Panc1 (cell line): ENCODE measurements at regions not wholly inside any gene's neighbourhood (a gene's known extent, or its start where the extent isn't known, plus 50 kb on each side); places are given as distances from the start of the nearest gene placed in this dataset.

Experiments used
- ATAC-seq: fragments of 200-7000 bp; cut with Tn5 transposase; 2 replicates; pipeline ENCODE4 v1.9.1; 2020; ENCODE audit warnings: mild to moderate bottlenecking, moderate library complexity
- BruUV-seq: library from RNA; stranded (reverse); fragments of 400-500 nt; replicated peaks from 2 replicates; lab custom pipeline; 2021; lab: Mats Ljungman, UMichigan
- CTCF ChIA-PET: fragments of 300-600 bp; sonication (Branson Sonifier 250); formaldehyde crosslinking; loops from one replicate; lab custom pipeline; 2022; ENCODE audit warnings: antibody characterized with exemption; lab: Charles Lee
- POLR2A ChIA-PET: fragments of 300-600 bp; sonication (Branson Sonifier 250); formaldehyde crosslinking; loops from one replicate; lab custom pipeline; 2022; ENCODE audit warnings: antibody characterized with exemption; lab: Charles Lee
- DNase-seq: peaks from one replicate; pipeline ENCODE4 v3.0.0-alpha.2; 2010; ENCODE audit warnings: low read depth, low spot score
- H3K27ac ChIP-seq: 2 replicates; pipeline ENCODE4 v1.5.1; 2011; ENCODE audit warnings: mild to moderate bottlenecking, low read length, inconsistent platforms
- H3K27me3 ChIP-seq: fragments of 200-500 bp; sonication (Bioruptor generic); 2 replicates; pipeline ENCODE4 v1.6.0; 2014; ENCODE audit warnings: low read length, inconsistent platforms; ENCODE audit not compliant: control insufficient read depth, insufficient read depth
- H3K36me3 ChIP-seq: fragments of 200-500 bp; sonication (Bioruptor generic); 2 replicates; pipeline ENCODE4 v1.5.1; 2014; ENCODE audit warnings: inconsistent platforms, mild to moderate bottlenecking, low read length, moderate library complexity; ENCODE audit not compliant: control insufficient read depth, insufficient read depth
- H3K4me1 ChIP-seq: 2 replicates; pipeline ENCODE4 v1.5.1; 2011; ENCODE audit warnings: inconsistent platforms, mild to moderate bottlenecking, low read length, moderate library complexity; ENCODE audit not compliant: control insufficient read depth, insufficient read depth
- H3K4me3 ChIP-seq, 2 experiments: 2 replicates each; pipeline ENCODE4 v1.5.1; 2011 to 2012; ENCODE audit warnings: low read depth in 2 of 2, low read length in 2 of 2, mild to moderate bottlenecking in 2 of 2, inconsistent platforms in 1 of 2, moderate library complexity in 1 of 2
- H3K9me3 ChIP-seq: fragments of 200-500 bp; sonication (Bioruptor generic); 2 replicates; pipeline ENCODE4 v1.5.1; 2014; ENCODE audit warnings: low read depth, mild to moderate bottlenecking, inconsistent platforms, low read length, moderate library complexity; ENCODE audit not compliant: control insufficient read depth, insufficient read depth
- POLR2AphosphoS5 ChIP-seq: IDR thresholded peaks from 2 replicates; pipeline ENCODE4 v1.6.1; 2012; ENCODE audit warnings: mild to moderate bottlenecking, low read depth, low read length, moderate library complexity
- SIN3A ChIP-seq: IDR thresholded peaks from 2 replicates; pipeline ENCODE4 v1.6.1; 2012; ENCODE audit warnings: low read depth, mild to moderate bottlenecking, low read length, moderate library complexity, borderline replicate concordance; ENCODE audit not compliant: insufficient read depth
- TCF7L2 ChIP-seq: IDR thresholded peaks from 2 replicates; pipeline ENCODE4 v1.6.1; 2011; ENCODE audit warnings: mild to moderate bottlenecking, low read depth, low read length, inconsistent platforms
- in situ Hi-C: cut with HindIII; loops from 2 replicates; pipeline ENCODE4 v1.10.0; 2016; ENCODE audit warnings: low sequenced_read_pairs, low pct_unique_long_range_greater_than_20kb
- intact Hi-C: fragments of 100-400 bp; cut with micrococcal nuclease; formaldehyde crosslinking; loops from one replicate; pipeline ENCODE4 v1.10.0; 2022; ENCODE audit not compliant: unreplicated experiment
- TF ChIP-seq, protein P1 (sequence below): fragments of 450-650 bp; IDR thresholded peaks from 2 replicates; pipeline ENCODE4 v1.5.1; 2017; ENCODE audit warnings: mild to moderate bottlenecking
- TF ChIP-seq, protein P2 (sequence below), 2 experiments: IDR thresholded peaks; 2 replicates each; pipeline ENCODE4 v1.6.1; 2011 to 2012; ENCODE audit warnings: low read depth in 2 of 2, control low read depth in 1 of 2, low read length in 1 of 2, mild to moderate bottlenecking in 1 of 2, moderate library complexity in 1 of 2; ENCODE audit not compliant: insufficient read depth in 1 of 2

GRCh38 chrX:20585782-20586181 lies 319.1 kb upstream of the RPS6KA3 start:
- TF ChIP-seq POLR2AphosphoS5: no peak
- no peak for TF ChIP-seq SIN3A
- TF ChIP-seq, protein P1, sequence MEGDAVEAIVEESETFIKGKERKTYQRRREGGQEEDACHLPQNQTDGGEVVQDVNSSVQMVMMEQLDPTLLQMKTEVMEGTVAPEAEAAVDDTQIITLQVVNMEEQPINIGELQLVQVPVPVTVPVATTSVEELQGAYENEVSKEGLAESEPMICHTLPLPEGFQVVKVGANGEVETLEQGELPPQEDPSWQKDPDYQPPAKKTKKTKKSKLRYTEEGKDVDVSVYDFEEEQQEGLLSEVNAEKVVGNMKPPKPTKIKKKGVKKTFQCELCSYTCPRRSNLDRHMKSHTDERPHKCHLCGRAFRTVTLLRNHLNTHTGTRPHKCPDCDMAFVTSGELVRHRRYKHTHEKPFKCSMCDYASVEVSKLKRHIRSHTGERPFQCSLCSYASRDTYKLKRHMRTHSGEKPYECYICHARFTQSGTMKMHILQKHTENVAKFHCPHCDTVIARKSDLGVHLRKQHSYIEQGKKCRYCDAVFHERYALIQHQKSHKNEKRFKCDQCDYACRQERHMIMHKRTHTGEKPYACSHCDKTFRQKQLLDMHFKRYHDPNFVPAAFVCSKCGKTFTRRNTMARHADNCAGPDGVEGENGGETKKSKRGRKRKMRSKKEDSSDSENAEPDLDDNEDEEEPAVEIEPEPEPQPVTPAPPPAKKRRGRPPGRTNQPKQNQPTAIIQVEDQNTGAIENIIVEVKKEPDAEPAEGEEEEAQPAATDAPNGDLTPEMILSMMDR: no peak
- no peak for TF ChIP-seq TCF7L2
- TF ChIP-seq, protein P2, sequence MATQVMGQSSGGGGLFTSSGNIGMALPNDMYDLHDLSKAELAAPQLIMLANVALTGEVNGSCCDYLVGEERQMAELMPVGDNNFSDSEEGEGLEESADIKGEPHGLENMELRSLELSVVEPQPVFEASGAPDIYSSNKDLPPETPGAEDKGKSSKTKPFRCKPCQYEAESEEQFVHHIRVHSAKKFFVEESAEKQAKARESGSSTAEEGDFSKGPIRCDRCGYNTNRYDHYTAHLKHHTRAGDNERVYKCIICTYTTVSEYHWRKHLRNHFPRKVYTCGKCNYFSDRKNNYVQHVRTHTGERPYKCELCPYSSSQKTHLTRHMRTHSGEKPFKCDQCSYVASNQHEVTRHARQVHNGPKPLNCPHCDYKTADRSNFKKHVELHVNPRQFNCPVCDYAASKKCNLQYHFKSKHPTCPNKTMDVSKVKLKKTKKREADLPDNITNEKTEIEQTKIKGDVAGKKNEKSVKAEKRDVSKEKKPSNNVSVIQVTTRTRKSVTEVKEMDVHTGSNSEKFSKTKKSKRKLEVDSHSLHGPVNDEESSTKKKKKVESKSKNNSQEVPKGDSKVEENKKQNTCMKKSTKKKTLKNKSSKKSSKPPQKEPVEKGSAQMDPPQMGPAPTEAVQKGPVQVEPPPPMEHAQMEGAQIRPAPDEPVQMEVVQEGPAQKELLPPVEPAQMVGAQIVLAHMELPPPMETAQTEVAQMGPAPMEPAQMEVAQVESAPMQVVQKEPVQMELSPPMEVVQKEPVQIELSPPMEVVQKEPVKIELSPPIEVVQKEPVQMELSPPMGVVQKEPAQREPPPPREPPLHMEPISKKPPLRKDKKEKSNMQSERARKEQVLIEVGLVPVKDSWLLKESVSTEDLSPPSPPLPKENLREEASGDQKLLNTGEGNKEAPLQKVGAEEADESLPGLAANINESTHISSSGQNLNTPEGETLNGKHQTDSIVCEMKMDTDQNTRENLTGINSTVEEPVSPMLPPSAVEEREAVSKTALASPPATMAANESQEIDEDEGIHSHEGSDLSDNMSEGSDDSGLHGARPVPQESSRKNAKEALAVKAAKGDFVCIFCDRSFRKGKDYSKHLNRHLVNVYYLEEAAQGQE (IDR thresholded peaks at IDR 0.05; ENCODE audit: insufficient read depth in 1 of 2, low read depth in 2 of 2, low read length in 1 of 2): no peak
- Histone ChIP-seq H3K4me3 (no peak overlapping the region), H3K4me1 (no peaks in the 10 kb centered on the region), H3K9me3 (no peaks in the 10 kb centered on the region), H3K27ac (no peak overlapping the region), H3K27me3 (no peaks in the 10 kb centered on the region), H3K36me3 (no peaks in the 10 kb centered on the region)
- ChIA-PET CTCF (no interaction called here), POLR2A (no interaction called here)
- no TSS peak for BruUV-seq
- intact Hi-C loops (no loop called here), in situ Hi-C loops (no loop called here)
- DNase-seq: no peak
- ATAC-seq: no peak

DNA sequence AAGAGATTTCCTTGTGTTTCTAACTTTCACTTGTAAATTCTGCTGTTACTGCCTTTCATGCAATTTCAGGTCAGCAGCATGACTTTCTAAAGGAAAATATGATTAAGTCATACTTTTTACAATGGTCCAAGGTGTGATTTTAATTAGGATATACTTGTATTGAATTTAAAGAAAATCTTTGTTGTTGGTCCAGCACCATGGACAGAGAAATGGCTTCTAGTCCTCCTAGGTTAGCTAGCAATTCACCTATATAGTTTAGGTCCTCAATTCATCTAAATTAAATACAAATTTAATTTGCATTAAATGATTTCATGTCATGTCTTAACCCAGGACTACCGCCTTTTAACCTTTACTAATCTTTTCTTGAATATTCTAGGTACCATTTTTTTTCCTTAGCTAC lies 304.9 kb upstream of the RPS6KA3 start:
- intact Hi-C loops: no loop called here
- no peak overlapping the region for H3K4me3 ChIP-seq
- TF ChIP-seq, protein P2 (IDR thresholded peaks at IDR 0.05; ENCODE audit: insufficient read depth in 1 of 2, low read depth in 2 of 2, low read length in 1 of 2): peak; percentile 36 to 56; a peak in 3 of 4 replicates
- no peak for TF ChIP-seq TCF7L2
- ATAC-seq: no peak
- in situ Hi-C loops: no loop called here
- no TSS peak for BruUV-seq
- no peaks in the 10 kb centered on the region for H3K9me3 ChIP-seq
- H3K27ac ChIP-seq: no peak overlapping the region
- ChIA-PET CTCF (no interaction called here), POLR2A (no interaction called here)
- H3K36me3 ChIP-seq: no peaks in the 10 kb centered on the region
- H3K27me3 ChIP-seq: no peaks in the 10 kb centered on the region
- no peak for DNase-seq
- no peaks in the 10 kb centered on the region for H3K4me1 ChIP-seq
